ENCODE measurements at regions not wholly inside any gene's neighbourhood (a gene's known extent, or its start where the extent isn't known, plus 50 kb on each side); places are given as distances from the start of the nearest gene placed in this dataset.

DNA sequence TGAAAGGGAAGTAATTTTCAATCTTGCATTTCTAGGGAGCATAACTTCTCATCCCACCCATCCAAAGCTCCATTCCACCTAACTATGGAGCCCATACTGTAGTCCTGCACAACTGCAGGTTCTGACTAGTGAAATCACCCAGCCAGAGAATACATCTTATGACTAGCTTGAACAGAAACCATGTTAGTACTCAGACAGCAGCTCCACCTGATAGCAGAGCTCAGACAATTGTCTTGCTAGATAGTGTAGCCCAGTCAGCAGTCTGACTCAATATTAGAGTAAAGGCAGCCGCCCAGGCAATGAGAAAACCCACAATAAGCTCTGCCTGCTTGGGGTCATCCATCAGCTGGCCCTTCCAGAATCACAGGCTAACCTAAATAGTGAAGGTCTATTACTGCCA is 544.7 kb upstream of the GBE1 start:
- in situ Hi-C loops (cut with HindIII; ENCODE audit: low sequenced_read_pairs) = no loop called here
- TF ChIP-seq, protein P1, sequence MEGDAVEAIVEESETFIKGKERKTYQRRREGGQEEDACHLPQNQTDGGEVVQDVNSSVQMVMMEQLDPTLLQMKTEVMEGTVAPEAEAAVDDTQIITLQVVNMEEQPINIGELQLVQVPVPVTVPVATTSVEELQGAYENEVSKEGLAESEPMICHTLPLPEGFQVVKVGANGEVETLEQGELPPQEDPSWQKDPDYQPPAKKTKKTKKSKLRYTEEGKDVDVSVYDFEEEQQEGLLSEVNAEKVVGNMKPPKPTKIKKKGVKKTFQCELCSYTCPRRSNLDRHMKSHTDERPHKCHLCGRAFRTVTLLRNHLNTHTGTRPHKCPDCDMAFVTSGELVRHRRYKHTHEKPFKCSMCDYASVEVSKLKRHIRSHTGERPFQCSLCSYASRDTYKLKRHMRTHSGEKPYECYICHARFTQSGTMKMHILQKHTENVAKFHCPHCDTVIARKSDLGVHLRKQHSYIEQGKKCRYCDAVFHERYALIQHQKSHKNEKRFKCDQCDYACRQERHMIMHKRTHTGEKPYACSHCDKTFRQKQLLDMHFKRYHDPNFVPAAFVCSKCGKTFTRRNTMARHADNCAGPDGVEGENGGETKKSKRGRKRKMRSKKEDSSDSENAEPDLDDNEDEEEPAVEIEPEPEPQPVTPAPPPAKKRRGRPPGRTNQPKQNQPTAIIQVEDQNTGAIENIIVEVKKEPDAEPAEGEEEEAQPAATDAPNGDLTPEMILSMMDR (IDR thresholded peaks at IDR 0.05; ENCODE audit: low read depth, low read length, missing control alignments) = no peak
- DNase-seq (ENCODE audit: low read depth) = no peak
- H3K4me3 ChIP-seq (ENCODE audit: low read depth, low read length) = no peak overlapping the region

DNA sequence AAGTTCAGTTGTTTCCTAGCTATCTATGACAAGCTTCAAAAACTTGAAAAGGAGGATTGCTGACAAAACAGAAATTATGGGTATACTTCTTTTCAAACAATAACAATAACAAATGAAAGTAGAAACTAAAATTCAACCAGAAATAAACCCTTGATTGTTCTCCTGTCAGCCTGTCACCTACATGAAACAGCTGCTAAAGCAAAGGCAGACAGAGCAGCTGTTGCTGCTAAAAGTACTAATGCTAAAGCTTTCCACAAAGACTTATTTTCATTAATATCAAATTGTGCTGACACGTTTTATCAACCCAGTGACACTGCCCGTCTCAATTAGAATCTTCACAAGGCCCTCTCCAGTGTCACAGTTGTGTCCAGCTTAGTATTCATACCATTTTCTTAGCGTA is 533.2 kb upstream of the GBE1 start:
- no peak for DNase-seq (ENCODE audit: low read depth)
- in situ Hi-C loops (cut with HindIII; ENCODE audit: low sequenced_read_pairs) = no loop called here
- H3K4me3 ChIP-seq (ENCODE audit: low read depth, low read length) = no peak overlapping the region
- TF ChIP-seq, protein P1 (IDR thresholded peaks at IDR 0.05; ENCODE audit: low read depth, low read length, missing control alignments) = no peak

DNA sequence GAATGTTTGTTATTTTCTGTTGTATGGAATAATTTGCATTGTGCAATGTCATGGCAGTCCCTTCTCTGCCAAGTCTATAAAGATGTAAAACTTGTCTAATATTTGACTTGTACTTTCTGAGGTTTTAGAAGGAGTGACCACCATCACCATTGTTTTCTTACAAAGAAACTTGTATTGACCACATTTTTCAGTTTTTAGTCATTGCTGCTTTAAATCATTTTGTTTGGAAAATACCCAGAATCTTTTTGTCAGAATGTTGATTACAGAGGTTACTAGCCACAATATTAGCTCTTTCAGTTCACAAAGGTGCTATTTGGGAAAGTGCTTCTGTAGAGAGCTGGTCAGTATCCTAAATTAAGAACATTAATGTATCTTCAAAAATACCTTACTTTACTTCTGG is 532.4 kb upstream of the GBE1 start:
- TF ChIP-seq, protein P1 (IDR thresholded peaks at IDR 0.05; ENCODE audit: low read depth, low read length, missing control alignments) = no peak
- no peak overlapping the region for H3K4me3 ChIP-seq (ENCODE audit: low read depth, low read length)
- in situ Hi-C loops (cut with HindIII; ENCODE audit: low sequenced_read_pairs) = no loop called here
- peak; percentile 4 for DNase-seq (ENCODE audit: low read depth)

DNA sequence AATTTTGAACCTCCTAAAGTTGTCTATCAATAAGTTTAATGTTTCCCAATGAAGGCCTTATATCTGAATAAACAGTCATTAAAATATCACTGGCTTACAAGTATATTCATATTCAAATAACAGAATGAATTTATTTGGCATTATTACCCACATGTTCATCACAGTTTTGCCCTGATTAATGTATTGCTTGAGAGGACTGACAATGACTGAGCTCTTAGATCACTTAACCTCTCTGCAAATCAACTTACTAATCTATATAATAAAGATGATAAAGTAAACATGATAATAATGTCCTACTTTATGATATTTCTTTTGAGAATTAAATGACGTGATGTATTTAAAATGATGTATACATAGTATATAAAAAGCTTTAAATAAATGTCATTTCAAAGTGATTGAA is 532.0 kb upstream of the GBE1 start:
- TF ChIP-seq, protein P1 (IDR thresholded peaks at IDR 0.05; ENCODE audit: low read depth, low read length, missing control alignments) = no peak
- in situ Hi-C loops (cut with HindIII; ENCODE audit: low sequenced_read_pairs) = no loop called here
- H3K4me3 ChIP-seq (ENCODE audit: low read depth, low read length) = no peak overlapping the region
- DNase-seq (ENCODE audit: low read depth) = no peak

DNA sequence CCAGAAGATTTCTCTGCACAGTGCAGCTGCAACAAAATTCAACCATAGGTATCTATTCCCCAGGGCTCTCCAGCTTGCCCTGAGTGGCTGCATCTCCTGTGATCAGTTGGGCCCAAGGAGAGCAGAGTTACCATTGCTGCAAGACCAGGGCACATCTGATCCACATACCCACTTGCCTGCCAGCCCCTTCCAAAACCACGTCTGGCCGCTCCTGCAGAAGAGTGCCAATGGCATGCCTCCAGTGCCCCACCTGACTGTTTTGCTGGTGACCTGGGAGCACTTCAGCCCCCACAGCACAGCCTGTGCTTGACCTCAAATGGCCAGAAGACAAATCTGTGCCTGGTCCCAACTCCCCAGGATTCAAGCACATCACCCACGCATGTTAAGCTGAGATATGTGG is 526.1 kb upstream of the GBE1 start:
- TF ChIP-seq, protein P1 (IDR thresholded peaks at IDR 0.05; ENCODE audit: low read depth, low read length, missing control alignments) = no peak
- in situ Hi-C loops (cut with HindIII; ENCODE audit: low sequenced_read_pairs) = no loop called here
- no peak overlapping the region for H3K4me3 ChIP-seq (ENCODE audit: low read depth, low read length)
- no peak for DNase-seq (ENCODE audit: low read depth)

DNA sequence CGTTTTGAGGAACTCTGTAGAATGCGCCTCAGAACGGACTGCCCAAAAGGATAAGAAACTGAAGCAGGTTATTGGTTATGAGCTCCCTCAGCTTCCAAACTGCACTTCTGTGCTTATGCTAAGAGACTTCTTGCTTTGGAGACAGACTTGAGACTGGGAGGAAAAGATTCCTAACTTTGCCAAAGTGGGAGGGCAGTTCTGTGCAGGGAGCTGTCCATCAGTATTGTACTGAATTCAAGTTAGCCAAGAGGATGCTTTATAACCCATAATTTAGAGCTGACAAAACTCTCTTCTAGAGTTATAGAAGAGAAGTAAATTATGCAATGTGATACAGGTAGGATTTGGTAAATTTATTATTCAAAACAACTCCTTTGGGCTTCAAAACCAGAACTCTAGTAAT is 519.8 kb upstream of the GBE1 start:
- DNase-seq (ENCODE audit: low read depth) = peak; percentile 5
- no peak overlapping the region for H3K4me3 ChIP-seq (ENCODE audit: low read depth, low read length)
- TF ChIP-seq, protein P1 (IDR thresholded peaks at IDR 0.05; ENCODE audit: low read depth, low read length, missing control alignments) = no peak
- in situ Hi-C loops (cut with HindIII; ENCODE audit: low sequenced_read_pairs) = no loop called here

DNA sequence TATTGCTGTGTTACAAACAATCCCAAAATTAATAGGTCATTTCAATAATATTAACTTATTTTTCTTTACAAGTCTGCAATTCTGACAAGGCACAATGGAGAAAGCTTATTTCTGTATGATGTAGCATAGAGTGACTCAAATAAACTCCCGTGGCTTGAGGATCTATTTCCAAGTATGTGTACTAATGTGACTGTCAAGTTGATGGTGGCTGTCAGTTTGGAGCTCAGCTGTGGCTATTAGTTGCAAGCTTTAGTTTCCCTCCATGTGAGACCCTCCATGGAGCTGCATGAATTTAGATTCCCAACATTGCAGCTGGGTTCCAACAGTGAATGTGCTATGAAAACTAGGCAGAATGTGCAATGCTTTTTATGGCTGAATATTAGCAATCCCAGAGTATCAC is 515.5 kb upstream of the GBE1 start:
- in situ Hi-C loops (cut with HindIII; ENCODE audit: low sequenced_read_pairs) = no loop called here
- no peak for DNase-seq (ENCODE audit: low read depth)
- TF ChIP-seq, protein P1 (IDR thresholded peaks at IDR 0.05; ENCODE audit: low read depth, low read length, missing control alignments) = no peak
- H3K4me3 ChIP-seq (ENCODE audit: low read depth, low read length) = no peak overlapping the region
